Trophoblast cell (in vitro differentiated cells and primary cell): ENCODE measurements at regions not wholly inside any gene's neighbourhood (a gene's known extent, or its start where the extent isn't known, plus 50 kb on each side); places are given as distances from the start of the nearest gene placed in this dataset.

Experiments
- DNase-seq, 2 donors: peaks; one replicate each; pipeline ENCODE4 v3.0.0-alpha.2; 2016
- H2AFZ ChIP-seq: 2 replicates; pipeline ENCODE4 v1.6.1; 2013; ENCODE audit warnings: low read length, moderate library complexity, mild to moderate bottlenecking; ENCODE audit not compliant: insufficient read depth, poor library complexity
- H2AK5ac ChIP-seq: 2 replicates; pipeline ENCODE4 v1.6.1; 2013; ENCODE audit warnings: mild to moderate bottlenecking, low read length
- H2BK120ac ChIP-seq: 2 replicates; pipeline ENCODE4 v1.6.1; 2013; ENCODE audit warnings: low read length, mild to moderate bottlenecking, moderate library complexity; ENCODE audit not compliant: insufficient read depth, poor library complexity
- H2BK12ac ChIP-seq: 2 replicates; pipeline ENCODE4 v1.6.1; 2013; ENCODE audit warnings: mild to moderate bottlenecking, low read length, moderate library complexity
- H2BK5ac ChIP-seq: 2 replicates; pipeline ENCODE4 v1.6.1; 2013; ENCODE audit warnings: low read length, low read depth, moderate library complexity, mild to moderate bottlenecking; ENCODE audit not compliant: poor library complexity
- H3K14ac ChIP-seq: 2 replicates; pipeline ENCODE4 v1.6.1; 2013; ENCODE audit warnings: mild to moderate bottlenecking, low read length
- H3K18ac ChIP-seq: 2 replicates; pipeline ENCODE4 v1.6.1; 2013; ENCODE audit warnings: mild to moderate bottlenecking, low read length
- H3K23ac ChIP-seq: 2 replicates; pipeline ENCODE4 v1.6.1; 2013; ENCODE audit warnings: low read length
- H3K27ac ChIP-seq: 2 replicates; pipeline ENCODE4 v1.5.1; 2013; ENCODE audit warnings: low read depth, mild to moderate bottlenecking, inconsistent platforms, low read length, moderate library complexity
- H3K27me3 ChIP-seq: 2 replicates; pipeline ENCODE4 v1.6.1; 2013; ENCODE audit warnings: inconsistent platforms, mild to moderate bottlenecking, low read length, moderate library complexity; ENCODE audit not compliant: insufficient read depth
- H3K36me3 ChIP-seq, 2 experiments: 1 replicate in 1 of 2; 2 replicates in 1 of 2; pipeline ENCODE4 v1.6.1; 2013; ENCODE audit warnings: low read length in 2 of 2, mild to moderate bottlenecking in 2 of 2, moderate library complexity in 1 of 2; ENCODE audit not compliant: insufficient read depth in 2 of 2, control insufficient read depth in 1 of 2
- H3K4ac ChIP-seq: 2 replicates; pipeline ENCODE4 v1.6.1; 2013; ENCODE audit warnings: low read depth, mild to moderate bottlenecking, low read length, moderate library complexity
- H3K4me1 ChIP-seq, 2 experiments: 1 replicate in 1 of 2; 2 replicates in 1 of 2; pipeline ENCODE4 v1.6.1; 2013; ENCODE audit warnings: low read length in 2 of 2, mild to moderate bottlenecking in 2 of 2, moderate library complexity in 1 of 2; ENCODE audit not compliant: insufficient read depth in 2 of 2, control insufficient read depth in 1 of 2
- H3K4me2 ChIP-seq: 2 replicates; pipeline ENCODE4 v1.6.1; 2013; ENCODE audit warnings: inconsistent platforms, mild to moderate bottlenecking, low read length, moderate library complexity
- H3K4me3 ChIP-seq: 2 replicates; pipeline ENCODE4 v1.5.1; 2013; ENCODE audit warnings: mild to moderate bottlenecking, low read depth, low read length, inconsistent platforms
- H3K79me1 ChIP-seq: one replicate; pipeline ENCODE4 v1.6.1; 2013; ENCODE audit warnings: low read length
- H3K79me2 ChIP-seq: 2 replicates; pipeline ENCODE4 v1.6.1; 2013; ENCODE audit warnings: low read length, mild to moderate bottlenecking; ENCODE audit not compliant: control insufficient read depth, insufficient read depth, poor library complexity
- H3K9ac ChIP-seq: 2 replicates; pipeline ENCODE4 v1.6.1; 2013; ENCODE audit warnings: mild to moderate bottlenecking, low read length
- H3K9me3 ChIP-seq: 2 replicates; pipeline ENCODE4 v1.6.1; 2013; ENCODE audit warnings: low read depth, mild to moderate bottlenecking, control low read depth, inconsistent platforms, low read length; ENCODE audit not compliant: insufficient read depth
- H4K12ac ChIP-seq: 2 replicates; pipeline ENCODE4 v1.6.1; 2013; ENCODE audit warnings: low read depth, mild to moderate bottlenecking, low read length, moderate library complexity
- H4K8ac ChIP-seq: 2 replicates; pipeline ENCODE4 v1.6.1; 2013; ENCODE audit warnings: low read depth, mild to moderate bottlenecking, low read length, moderate library complexity
- H4K91ac ChIP-seq: one replicate; pipeline ENCODE4 v1.6.1; 2013; ENCODE audit warnings: low read depth, mild to moderate bottlenecking, low read length, moderate library complexity
- WGBS: extraction: QIAGEN DNeasy Blood & Tissue Kit; methylation state at CpG from one replicate; pipeline ENCODE4 v1.1.7; 2013; ENCODE audit warnings: missing lambda C conversion rate; ENCODE audit not compliant: insufficient read length, insufficient coverage; ENCODE audit errors: extremely low coverage; 5-methylcytosine and 5-hydroxymethylcytosine counted together

DNA sequence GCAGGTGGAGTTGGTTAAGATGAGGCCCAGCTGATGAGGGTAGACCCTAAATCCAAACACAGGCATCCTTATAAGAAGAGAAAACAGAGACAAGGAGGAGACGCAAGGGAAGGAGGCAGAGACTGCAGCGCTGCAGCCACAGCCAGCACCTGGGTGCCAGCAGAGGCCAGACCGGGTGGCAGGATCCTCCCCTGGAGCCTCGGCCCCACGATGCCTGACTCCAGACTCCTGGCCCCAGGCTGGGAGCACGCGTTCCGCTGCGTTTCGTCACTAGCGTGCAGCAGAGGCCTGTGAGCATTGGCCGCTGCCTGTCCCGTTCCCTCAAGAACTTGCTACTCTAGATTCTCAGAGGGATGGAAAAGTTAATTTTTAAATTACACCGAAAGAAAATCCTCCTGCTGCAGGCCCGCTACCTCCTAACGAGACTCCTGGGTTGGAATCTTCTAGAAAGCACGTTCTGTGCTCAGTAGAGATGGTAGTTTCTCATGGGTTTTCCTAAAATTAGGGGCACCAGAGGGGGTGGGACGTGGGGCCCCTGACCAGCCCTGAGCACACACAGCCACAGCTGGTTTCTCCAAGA is 57.7 kb upstream of the FBRSL1 start:
- H3K4me2 ChIP-seq: no peak overlapping the region
- H3K79me1 ChIP-seq: no peaks in the 10 kb centered on the region
- H3K9ac ChIP-seq: no peak overlapping the region
- H3K79me2 ChIP-seq: no peaks in the 10 kb centered on the region
- H3K4ac ChIP-seq: no peak overlapping the region
- H2BK5ac ChIP-seq: no peak overlapping the region
- no peaks in the 10 kb centered on the region for H3K4me1 ChIP-seq
- H4K12ac ChIP-seq: no peak overlapping the region
- no peak overlapping the region for H2BK12ac ChIP-seq
- H3K4me3 ChIP-seq: no peak overlapping the region
- DNase-seq: no peak
- H3K27ac ChIP-seq: no peak overlapping the region
- no peaks in the 10 kb centered on the region for H3K36me3 ChIP-seq
- H3K9me3 ChIP-seq: peaks cover 17% of the 10 kb centered on the region
- no peak overlapping the region for H2AFZ ChIP-seq
- H3K27me3 ChIP-seq: peaks cover 15% of the 10 kb centered on the region
- H3K18ac ChIP-seq: no peak overlapping the region
- H2AK5ac ChIP-seq: no peak overlapping the region
- no peak overlapping the region for H3K23ac ChIP-seq
- H3K14ac ChIP-seq: no peak overlapping the region
- no peak overlapping the region for H2BK120ac ChIP-seq
- H4K8ac ChIP-seq: no peak overlapping the region
- no peak overlapping the region for H4K91ac ChIP-seq
- no CpG with 5 or more reads among the region's 18 CpGs for WGBS

DNA sequence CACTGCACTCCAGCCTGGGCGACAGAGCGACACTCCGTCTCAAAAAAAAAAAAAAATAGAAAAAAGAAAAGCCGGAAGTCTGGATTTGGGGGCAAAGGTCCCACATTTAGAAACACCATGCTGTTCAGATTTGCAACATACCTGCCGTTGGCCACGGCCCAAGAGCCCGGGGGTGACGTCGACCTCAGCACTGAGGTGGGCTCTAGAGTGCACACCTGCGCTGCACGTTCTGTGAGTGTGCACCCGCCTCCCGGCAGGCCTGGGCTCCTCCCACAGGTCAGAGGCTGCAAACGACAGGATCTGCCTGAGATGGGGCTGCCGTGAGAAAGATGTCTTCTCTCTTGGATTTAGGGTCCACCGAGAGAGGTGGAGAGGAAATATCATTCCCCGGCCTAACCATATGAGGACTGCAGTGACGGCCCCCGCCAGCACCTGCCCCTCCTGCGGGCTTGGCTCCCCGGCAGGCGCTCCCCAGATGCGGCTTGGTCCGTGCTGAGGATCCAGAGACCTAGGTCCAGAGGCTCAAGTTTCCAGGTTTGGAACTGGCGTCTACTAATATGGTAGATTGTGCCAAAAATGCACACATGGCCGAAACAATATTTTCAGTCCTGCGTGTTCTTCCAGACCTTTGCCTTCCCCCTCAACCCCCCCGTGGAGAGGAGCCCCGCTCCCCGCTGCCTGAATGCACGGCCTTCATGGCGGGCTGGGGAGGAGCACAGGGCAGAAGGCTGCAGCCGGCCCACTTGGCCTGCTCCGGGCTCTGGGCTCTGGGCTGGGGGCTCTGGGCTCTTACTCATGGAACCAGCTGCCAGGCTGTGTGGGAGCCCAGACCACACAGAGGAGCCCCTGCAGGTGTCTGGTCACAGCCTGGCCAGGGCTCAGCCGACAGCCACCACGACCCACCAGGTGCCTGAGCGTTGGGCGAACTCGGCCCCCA is 58.8 kb upstream of the FBRSL1 start:
- Histone ChIP-seq H3K18ac (no peak overlapping the region), H3K23ac (no peak overlapping the region), H3K79me2 (no peaks in the 10 kb centered on the region), H3K4me3 (no peak overlapping the region), H3K9me3 (peaks cover 16% of the 10 kb centered on the region), H2BK12ac (no peak overlapping the region), H3K79me1 (no peaks in the 10 kb centered on the region), H3K9ac (no peak overlapping the region), H2BK120ac (no peak overlapping the region), H2BK5ac (no peak overlapping the region), H3K4me1 (no peaks in the 10 kb centered on the region), H4K12ac (no peak overlapping the region), H2AK5ac (no peak overlapping the region), H3K14ac (no peak overlapping the region), H3K36me3 (no peaks in the 10 kb centered on the region), H3K27ac (no peak overlapping the region), H4K8ac (no peak overlapping the region), H4K91ac (no peak overlapping the region), H3K27me3 (peaks cover 14% of the 10 kb centered on the region), H3K4ac (no peak overlapping the region), H3K4me2 (no peak overlapping the region), H2AFZ (no peak overlapping the region)
- WGBS: no CpG with 5 or more reads among the region's 39 CpGs
- no peak for DNase-seq

DNA sequence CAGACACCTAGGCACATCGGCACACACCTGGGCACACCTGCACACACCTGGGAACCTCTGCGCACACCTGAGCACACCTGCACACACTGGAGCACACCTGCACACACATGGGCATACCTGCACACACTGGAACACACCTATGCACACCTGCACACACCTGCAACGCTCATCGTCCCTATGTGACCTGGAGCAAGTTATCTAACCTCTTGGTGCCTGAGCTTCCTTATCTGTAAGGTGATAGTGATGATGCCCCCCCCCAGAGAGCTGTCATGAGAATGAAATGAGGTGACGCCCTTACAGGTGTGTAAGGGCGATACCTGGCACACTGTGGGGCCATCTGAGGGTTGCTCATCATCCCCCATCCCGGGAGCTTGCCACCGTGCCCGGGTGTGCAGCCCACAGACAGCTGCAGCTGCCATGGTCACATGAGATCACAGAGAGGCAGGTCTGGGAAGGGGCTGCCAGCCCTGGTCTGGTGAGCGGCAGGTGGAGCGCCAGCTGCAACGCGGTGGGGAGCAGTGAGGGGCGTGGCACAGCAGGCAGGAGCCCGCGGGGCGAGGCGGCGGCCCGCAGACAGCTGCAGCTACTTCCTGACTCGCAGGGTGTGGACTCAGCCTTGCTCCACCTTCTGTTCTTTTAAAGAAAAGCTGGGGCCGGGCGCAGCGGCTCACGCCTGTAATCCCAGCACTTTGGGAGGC is 59.9 kb upstream of the FBRSL1 start:
- H3K18ac ChIP-seq: no peak overlapping the region
- no peak for DNase-seq
- H2BK120ac ChIP-seq: no peak overlapping the region
- no peak overlapping the region for H2BK12ac ChIP-seq
- peaks cover 17% of the 10 kb centered on the region for H3K9me3 ChIP-seq
- no peak overlapping the region for H4K8ac ChIP-seq
- no peak overlapping the region for H3K9ac ChIP-seq
- no peak overlapping the region for H4K12ac ChIP-seq
- H2AFZ ChIP-seq: no peak overlapping the region
- peaks cover 14% of the 10 kb centered on the region for H3K27me3 ChIP-seq
- H3K4ac ChIP-seq: no peak overlapping the region
- H3K23ac ChIP-seq: no peak overlapping the region
- H3K27ac ChIP-seq: no peak overlapping the region
- peak overlapping the region; percentile 35 for H3K4me3 ChIP-seq
- H3K79me2 ChIP-seq: no peaks in the 10 kb centered on the region
- H3K14ac ChIP-seq: no peak overlapping the region
- H2AK5ac ChIP-seq: no peak overlapping the region
- no peaks in the 10 kb centered on the region for H3K4me1 ChIP-seq
- H3K36me3 ChIP-seq: no peaks in the 10 kb centered on the region
- H4K91ac ChIP-seq: no peak overlapping the region
- WGBS: no CpG with 5 or more reads among the region's 25 CpGs
- H3K4me2 ChIP-seq: no peak overlapping the region
- H3K79me1 ChIP-seq: no peaks in the 10 kb centered on the region
- H2BK5ac ChIP-seq: no peak overlapping the region

DNA sequence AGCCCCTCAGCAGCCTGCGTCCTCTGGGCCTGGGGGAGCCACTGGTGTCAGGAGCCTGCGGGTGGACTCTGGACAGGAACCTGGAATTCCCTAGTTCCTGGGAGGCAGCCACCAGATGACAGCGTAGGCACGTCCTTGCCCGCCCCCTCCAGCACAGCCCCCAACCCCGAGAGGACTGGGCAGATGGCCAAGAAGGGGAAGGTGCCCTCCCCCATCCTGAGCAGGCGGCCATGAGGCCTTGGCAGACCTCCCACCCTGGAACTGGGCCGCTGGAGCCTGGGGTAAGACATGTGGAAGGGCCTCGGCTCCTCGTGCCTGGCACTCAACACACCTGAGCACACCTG is 60.4 kb upstream of the FBRSL1 start:
- no peak overlapping the region for H3K23ac ChIP-seq
- no peak overlapping the region for H3K4ac ChIP-seq
- no peak overlapping the region for H3K4me3 ChIP-seq
- H4K12ac ChIP-seq: no peak overlapping the region
- no peak overlapping the region for H2AFZ ChIP-seq
- no peaks in the 10 kb centered on the region for H3K79me1 ChIP-seq
- no peak overlapping the region for H2BK12ac ChIP-seq
- no peak overlapping the region for H3K4me2 ChIP-seq
- H3K79me2 ChIP-seq: no peaks in the 10 kb centered on the region
- H3K36me3 ChIP-seq: no peaks in the 10 kb centered on the region
- DNase-seq: no peak
- H3K14ac ChIP-seq: no peak overlapping the region
- H3K27ac ChIP-seq: no peak overlapping the region
- no peak overlapping the region for H3K18ac ChIP-seq
- no peak overlapping the region for H4K8ac ChIP-seq
- H2AK5ac ChIP-seq: no peak overlapping the region
- no peak overlapping the region for H2BK5ac ChIP-seq
- no peak overlapping the region for H2BK120ac ChIP-seq
- H3K4me1 ChIP-seq: no peaks in the 10 kb centered on the region
- no CpG with 5 or more reads among the region's 10 CpGs for WGBS
- H3K27me3 ChIP-seq: peaks cover 14% of the 10 kb centered on the region
- H3K9ac ChIP-seq: no peak overlapping the region
- no peak overlapping the region for H4K91ac ChIP-seq
- peaks cover 22% of the 10 kb centered on the region for H3K9me3 ChIP-seq
